GM18498 (cell line): ENCODE measurements at regions not wholly inside any gene's neighbourhood (a gene's known extent, or its start where the extent isn't known, plus 50 kb on each side); places are given as distances from the start of the nearest gene placed in this dataset.
"Not testable (repeated sequence)": the region's sequence is repeated elsewhere in the genome, so short reads cannot be mapped to it uniquely, and the experiment has no call there.

Experiments
- ATAC-seq: cut with Tn5 transposase; IDR thresholded peaks from one replicate; pipeline ENCODE4 v1.9.1; 2021; ENCODE audit warnings: mild to moderate bottlenecking, moderate library complexity; ENCODE audit not compliant: unreplicated experiment

DNA sequence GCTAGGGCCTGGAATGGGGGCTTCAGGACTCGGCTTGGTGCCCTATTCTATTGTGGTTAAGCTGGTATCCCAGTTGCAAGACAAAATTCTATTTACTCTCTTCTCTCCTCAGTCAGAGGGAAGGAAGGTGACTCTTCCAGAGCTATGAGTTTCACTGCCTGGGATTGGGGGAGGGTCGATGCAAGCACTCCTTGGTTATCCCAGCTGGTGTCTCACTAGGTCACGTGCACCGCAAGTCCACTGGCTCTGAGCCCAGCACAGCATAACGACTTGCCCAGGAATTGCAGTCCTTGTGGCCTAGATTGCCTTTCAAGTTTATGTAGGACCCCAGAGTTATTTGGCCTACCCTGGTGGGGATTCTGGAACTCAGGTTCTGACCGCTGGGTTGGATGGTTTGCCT is 958.8 kb downstream of the IGSF11 start:
- no peak for ATAC-seq

GRCh38 chr3:118077332-118077731 is 957.3 kb downstream of the IGSF11 start:
- ATAC-seq: no peak

DNA sequence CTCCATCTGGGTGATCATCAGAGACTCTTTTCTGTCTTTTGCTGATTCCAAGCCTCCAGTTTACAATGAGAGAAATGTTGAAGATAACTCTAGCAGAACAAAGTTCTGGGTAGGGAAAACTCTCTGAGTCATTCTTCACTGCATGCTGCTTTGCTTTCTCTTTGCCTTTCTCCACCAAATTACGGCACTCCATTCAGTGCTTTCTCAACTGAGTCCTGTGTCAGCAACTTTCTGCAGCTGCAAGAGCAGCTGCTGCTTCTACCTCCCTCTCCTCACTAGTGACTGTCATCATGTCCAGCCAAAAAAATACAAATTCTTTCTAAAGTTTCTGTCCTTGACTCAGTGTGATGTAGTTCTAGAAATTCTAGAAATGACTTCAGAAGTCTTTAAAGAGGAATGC is 953.8 kb downstream of the IGSF11 start:
- no peak for ATAC-seq

DNA sequence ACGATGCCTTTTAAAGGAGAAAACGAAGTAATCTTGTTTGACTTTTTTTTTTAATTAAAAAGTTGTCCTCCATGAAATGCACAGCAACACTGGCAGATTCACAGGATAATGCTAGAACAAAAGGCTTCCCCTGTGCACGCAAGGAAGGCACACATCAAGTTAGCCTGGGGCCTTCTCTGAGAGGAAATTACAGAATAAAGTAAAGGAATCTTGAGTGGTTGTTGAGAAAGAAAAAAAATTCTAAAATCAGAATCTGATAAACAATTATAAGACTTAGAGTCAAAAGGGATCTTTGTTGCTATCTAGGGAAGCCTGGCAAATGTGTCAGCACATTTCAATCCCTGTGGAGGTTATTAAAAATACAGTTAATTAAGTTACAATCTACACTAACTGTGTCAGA is 946.0 kb downstream of the IGSF11 start:
- no peak for ATAC-seq

DNA sequence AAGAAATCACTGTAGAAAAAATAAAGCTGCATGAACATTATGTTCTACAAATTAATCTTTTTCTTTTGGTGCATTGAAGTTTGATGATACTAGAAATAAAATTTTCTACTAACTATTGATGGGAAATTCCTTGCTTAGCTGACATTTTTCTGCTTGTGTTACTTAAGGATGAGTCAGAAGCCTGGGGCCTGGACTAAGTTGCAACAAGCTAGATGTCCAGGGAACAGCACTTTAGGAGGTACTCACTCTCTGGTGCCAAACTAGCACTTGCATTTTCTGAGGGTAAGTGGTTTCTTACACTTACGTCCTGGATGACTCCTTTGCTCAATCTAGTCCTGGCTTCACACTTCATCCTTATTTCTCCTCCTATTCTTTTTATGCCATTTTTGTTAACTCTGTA is 945.1 kb downstream of the IGSF11 start:
- ATAC-seq: no peak

DNA sequence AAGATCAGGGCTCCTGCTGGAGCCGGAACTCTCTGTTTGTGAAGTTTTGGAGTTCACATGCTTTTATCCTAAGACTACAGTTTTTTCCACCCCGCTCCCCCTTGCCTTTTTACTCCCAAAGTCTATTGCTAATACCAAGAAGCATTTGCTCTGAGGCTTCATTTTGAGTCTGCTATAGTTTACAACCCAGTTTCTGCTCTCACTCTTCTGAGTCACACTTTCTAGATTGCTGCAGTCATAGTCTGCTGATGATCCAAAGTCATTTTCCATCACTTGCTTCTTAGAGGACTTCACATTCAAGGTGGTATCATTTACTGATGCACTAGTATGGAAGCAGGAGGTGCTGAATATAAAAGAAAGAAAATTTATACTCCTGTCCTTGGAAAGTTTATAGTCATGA is 937.4 kb downstream of the IGSF11 start:
- ATAC-seq: no peak

DNA sequence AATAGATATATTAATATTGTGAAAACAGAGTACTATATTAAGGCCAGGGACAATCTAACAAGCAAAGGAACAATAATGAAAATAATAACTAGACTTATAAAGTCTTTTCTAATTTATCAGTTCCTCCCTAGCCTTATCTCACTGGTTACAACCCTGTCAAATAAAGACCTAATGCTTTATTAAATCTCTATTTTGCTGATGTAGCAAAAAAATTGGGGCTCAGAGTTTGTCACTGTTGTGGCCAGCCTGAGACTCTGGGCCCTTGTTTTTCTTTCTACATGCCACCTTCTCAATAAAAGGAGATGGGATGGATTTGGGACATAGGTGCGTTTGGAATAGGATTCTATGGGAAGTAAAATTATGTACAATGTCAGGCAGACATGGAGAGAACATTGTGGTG is 937.0 kb downstream of the IGSF11 start:
- ATAC-seq: no peak

DNA sequence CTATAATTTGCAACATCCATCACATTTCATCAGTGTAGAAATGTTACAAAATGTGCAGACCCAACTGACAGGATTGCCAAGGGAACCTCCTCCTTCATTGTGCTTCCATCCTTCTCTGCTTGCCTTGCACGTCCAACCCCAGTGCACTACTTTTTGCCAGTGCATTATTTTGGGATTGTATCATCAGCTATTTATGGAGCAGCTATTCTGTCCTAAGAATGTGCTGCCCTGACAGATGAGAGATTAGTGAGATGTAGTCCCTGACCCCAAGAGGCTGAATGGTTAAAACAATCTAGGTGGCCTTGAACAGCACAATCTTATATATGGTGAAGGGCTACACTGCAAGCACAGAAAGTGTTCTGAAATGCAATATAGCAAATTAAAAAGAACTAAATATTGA is 935.8 kb downstream of the IGSF11 start:
- ATAC-seq: no peak

- no peak for ATAC-seq
Measured at GRCh38 chr3:118101891-118102290, 932.8 kb downstream of the IGSF11 start.

GRCh38 chr3:118102737-118103136 is 931.9 kb downstream of the IGSF11 start:
- ATAC-seq: no peak

DNA sequence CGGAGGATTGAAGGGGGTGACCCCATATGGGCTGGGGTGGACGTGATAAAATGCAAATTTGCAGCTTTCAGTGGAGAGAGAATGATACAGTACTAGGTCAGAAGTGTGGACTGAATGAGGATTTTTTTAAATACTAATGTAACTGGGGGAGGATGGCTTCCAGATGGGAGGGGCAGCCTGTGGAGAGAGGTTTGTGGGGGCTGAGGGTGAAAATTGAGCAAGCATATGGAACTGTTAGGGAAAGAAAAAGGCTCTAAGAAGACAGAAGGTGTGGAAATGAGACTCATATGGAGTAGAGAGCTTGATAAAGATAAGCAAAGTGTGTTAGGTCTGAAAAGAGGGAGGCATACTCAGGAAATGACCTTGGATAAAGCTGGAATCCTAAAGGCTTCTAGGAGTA is 926.4 kb downstream of the IGSF11 start:
- no peak for ATAC-seq

GRCh38 chr3:118108769-118109168 is 925.9 kb downstream of the IGSF11 start:
- ATAC-seq: no peak

DNA sequence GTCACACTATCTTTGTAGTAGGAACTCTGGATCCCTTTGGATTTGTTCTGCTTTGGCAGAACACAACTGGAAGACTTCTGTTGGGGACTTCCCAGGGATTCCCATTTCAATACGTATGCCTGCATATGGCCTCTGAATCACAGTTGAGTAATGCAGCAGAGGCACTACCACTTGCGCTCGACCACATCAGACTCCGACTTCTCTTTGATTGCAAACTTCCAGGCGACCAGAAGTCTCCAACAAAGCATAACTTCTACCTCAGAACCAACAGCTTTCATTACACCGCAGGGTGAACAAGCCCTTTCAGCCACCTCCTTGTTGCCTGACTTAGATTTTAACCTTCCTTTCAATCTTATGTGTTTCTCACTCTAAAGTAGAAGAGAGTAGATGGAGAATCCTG is 924.4 kb downstream of the IGSF11 start:
- ATAC-seq: no peak

DNA sequence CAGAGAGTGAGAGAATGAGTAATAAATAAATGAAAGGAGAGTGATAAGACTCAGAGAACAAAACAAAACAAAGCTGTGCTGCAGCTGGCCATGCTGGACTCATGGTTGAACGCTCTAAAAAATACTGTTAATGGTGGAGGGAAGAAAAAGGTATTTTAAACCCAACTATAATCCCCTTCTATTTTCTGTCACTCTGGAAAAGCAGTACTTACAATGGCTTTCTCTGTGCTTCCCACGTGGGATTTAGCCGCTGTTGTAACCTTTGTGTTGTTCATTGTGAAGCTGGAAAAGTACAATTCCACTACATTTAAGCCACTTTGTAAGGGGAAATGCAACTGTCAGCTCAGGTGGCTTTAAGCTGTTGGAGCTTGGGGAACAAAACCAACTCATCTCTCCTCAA is 917.7 kb downstream of the IGSF11 start:
- no peak for ATAC-seq

DNA sequence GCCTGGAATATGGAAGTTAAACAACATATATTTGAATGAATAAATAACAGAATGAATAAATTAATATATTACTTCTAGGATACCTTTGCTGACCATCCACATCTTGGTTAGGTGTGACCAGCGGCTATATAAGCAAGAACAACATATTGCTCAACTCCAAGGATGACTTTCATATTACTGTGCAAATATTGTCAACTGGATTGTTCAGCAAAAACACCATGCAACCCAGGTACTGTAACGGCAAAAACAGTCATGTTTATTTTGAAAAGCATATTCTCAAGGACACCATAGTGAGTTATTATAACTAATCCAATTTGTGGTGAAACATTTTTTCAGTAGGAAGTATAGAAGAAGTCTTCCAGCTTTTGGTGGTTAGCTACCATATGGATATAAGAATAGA is 907.9 kb downstream of the IGSF11 start:
- ATAC-seq: no peak

- no peak for ATAC-seq
Measured at GRCh38 chr3:118127992-118128391, 906.7 kb downstream of the IGSF11 start.

DNA sequence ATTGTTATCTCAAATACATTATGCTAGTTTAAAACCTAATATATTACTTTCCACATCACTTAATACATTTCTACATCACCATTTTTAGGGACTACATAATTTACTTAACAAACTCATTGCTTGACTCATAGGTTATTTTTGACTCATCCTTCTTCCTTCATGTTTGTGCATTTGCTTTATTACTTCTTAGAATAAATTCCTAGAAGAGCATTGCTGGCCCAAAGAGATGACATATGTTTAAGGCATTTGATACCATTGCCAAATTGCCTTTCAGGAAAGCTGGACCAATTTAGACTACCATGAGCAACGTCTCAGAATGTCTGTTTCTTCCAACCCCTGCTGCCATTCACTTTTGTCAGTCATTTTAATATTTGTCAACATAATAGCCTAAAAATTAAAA is 905.8 kb downstream of the IGSF11 start:
- no peak for ATAC-seq

- ATAC-seq: no peak
Measured at GRCh38 chr3:118137778-118138177, 896.9 kb downstream of the IGSF11 start.

DNA sequence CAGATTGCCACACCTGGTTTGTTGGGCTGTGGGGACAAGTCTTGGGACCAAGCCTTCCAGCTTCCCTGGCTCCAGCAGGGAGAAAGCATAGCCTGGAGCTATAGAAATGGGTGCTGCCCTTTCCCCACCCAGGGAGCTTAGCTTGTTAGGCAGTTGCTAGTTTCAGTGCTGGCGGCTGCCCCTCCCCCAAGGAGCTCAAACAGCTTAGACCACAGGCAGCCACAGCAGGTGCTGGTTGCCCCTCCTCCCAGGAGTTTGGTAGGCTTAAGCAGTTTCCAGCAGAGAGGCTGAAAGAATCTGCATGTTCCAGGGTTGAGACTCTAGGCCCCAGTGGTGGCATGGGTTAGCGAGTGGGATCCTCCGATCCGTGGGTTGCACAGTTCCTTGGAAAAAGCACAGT is 889.7 kb downstream of the IGSF11 start:
- no peak for ATAC-seq

DNA sequence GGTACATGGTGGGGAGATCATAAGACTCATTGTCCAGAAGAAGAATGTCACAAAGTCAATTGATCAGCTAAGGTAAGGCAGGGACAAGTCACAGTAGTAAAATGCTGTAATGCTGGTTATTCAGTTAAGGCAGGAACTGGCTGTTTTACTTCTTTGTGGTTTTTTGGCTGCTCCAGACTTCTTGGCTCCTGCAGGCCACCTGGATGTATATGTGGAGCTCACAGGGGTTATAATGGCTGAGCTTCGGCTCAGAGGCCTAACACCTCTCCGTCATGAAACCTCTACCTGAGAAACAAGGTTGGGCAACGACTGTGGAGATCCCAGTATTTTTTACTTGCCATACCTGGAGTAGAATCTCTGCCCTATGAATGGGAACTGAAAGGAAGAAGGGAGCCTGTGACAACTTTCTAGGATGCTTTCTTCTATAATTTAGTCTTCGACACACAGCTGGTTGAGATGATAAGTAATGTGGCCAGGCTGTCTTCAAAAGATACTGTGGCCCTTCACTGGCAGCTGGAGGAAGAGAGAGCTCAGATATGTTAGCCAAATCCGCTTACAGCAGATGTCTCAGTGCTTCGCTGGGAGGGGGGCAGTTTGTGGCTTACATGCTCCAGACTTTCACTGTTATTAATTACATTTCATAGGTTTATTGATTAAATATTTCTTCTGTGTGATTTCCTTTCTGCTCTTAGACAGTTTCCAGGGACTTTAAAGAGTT is 887.8 kb downstream of the IGSF11 start:
- ATAC-seq: no peak

DNA sequence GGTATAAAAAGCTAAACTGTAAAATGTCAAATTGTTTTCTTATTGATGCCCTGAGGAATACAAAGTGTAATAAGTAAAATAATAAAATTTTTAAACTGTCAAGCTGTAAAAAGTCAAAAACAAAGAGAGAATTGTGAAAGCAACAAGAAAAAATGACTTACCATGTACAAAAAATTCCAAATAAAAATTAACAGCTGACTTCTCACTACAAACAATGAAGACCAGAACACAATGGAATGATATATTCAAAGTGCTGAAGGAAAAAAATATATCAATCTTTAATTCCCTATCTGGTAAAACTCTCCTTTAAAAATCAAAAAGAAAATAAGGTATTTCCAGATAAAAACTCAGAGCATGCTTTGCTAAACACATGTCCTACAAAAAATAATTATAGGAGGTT is 883.5 kb downstream of the IGSF11 start:
- ATAC-seq: no peak

DNA sequence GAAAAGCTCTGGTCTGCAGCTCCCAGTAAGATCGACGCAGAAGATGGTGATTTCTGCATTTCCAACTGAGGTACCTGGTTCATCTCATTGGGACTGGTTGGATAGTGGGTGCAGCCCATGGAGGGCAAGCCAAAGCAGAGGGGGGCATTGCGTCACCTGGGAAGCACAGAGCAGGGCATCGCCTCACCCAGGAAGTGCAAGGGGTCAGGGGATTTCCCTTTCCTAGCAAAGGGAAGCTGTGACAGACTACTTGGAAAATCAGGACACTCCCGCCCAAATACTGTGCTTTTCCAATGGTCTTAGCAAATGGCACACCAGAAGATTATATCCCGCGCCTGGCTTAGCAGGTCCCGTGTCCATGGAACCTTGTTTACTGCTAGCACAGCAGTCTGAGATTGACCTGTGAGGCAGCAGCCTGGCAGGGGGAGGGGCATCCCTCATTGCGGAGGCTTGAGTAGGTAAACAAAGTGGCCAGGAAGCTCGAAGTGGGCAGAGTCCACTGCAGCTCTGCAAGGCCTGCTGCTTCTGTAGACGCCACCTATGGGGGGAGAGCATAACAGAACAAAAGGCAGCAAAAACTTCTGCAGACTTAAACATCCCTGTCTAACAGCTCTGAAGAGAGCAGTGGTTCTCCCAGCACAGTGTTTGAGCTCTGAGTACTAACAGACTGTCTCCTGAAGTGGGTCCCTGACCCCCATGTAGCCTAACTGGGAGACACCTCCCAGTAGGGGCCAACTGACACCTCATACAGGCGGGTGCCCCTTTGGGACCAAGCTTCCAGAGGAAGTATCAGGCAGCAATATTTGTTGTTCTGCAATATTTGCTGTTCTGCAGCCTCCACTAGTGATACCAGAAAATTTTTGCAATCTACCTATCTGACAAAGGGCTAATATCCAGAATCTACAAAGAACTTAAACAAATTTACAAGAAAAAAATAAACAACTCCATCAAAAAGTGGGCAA is 871.7 kb downstream of the IGSF11 start:
- ATAC-seq: not testable (repeated sequence)
